Activated CD4-positive, alpha-beta memory T cell treated with anti-CD3 and anti-CD28 coated beads for 36 hours (primary cell): ENCODE measurements at regions not wholly inside any gene's neighbourhood (a gene's known extent, or its start where the extent isn't known, plus 50 kb on each side); places are given as distances from the start of the nearest gene placed in this dataset.

ENCODE experiments used
- CTCF ChIA-PET: fragments of 350-600 bp; sonication (Branson Sonifier 250); formaldehyde crosslinking; loops from one replicate; lab custom pipeline; 2021; ENCODE audit warnings: antibody characterized with exemption, inconsistent platforms; lab: Charles Lee
- POLR2A ChIA-PET: fragments of 350-600 bp; sonication (Branson Sonifier 250); formaldehyde crosslinking; loops from one replicate; lab custom pipeline; 2021; ENCODE audit warnings: antibody characterized with exemption; lab: Charles Lee
- DNase-seq: peaks from one replicate; pipeline ENCODE4 v3.0.0-alpha.2; 2020
- H3K27ac Mint-ChIP-seq: one replicate; pipeline ENCODE4 v1.8.0; 2021; ENCODE audit warnings: mixed read lengths
- H3K27me3 Mint-ChIP-seq: one replicate; pipeline ENCODE4 v1.8.0; 2021; ENCODE audit warnings: mixed read lengths
- H3K36me3 Mint-ChIP-seq: one replicate; pipeline ENCODE4 v1.8.0; 2021; ENCODE audit warnings: mixed read lengths
- H3K4me1 Mint-ChIP-seq: one replicate; pipeline ENCODE4 v1.8.0; 2021; ENCODE audit warnings: low read depth, mixed read lengths
- H3K4me3 Mint-ChIP-seq: one replicate; pipeline ENCODE4 v1.8.0; 2021; ENCODE audit warnings: mild to moderate bottlenecking, mixed read lengths
- H3K9me3 Mint-ChIP-seq: one replicate; pipeline ENCODE4 v1.8.0; 2021; ENCODE audit warnings: mixed read lengths
- intact Hi-C: fragments of 100-400 bp; cut with micrococcal nuclease; formaldehyde crosslinking; loops from one replicate; pipeline ENCODE4 v1.15.1; 2023

- POLR2A ChIA-PET: no interaction called here
- Mint-ChIP-seq H3K4me1 (no peaks in the 10 kb centered on the region), H3K36me3 (no peaks in the 10 kb centered on the region), H3K27ac (no peak overlapping the region), H3K9me3 (no peaks in the 10 kb centered on the region), H3K4me3 (no peak overlapping the region), H3K27me3 (peaks cover 22% of the 10 kb centered on the region)
- CTCF ChIA-PET: no interaction called here
- intact Hi-C loops: no loop called here
- no peak for DNase-seq
These were observed 50.3 kb upstream of the ITGA11 start for GRCh38 chr15:68482246-68482645.

GRCh38 chr15:68483165-68483564 is 51.2 kb upstream of the ITGA11 start:
- DNase-seq: no peak
- ChIA-PET CTCF (interaction anchor here (1.0 kb wide), 1 partner anchor 177 kb away, joined by 3 read pairs; no protein-coding TSS in a partner anchor), POLR2A (no interaction called here)
- H3K27ac Mint-ChIP-seq: no peak overlapping the region
- H3K27me3 Mint-ChIP-seq: peaks cover 21% of the 10 kb centered on the region
- intact Hi-C loops: no loop called here
- no peaks in the 10 kb centered on the region for H3K36me3 Mint-ChIP-seq
- no peaks in the 10 kb centered on the region for H3K9me3 Mint-ChIP-seq
- H3K4me1 Mint-ChIP-seq: no peaks in the 10 kb centered on the region
- H3K4me3 Mint-ChIP-seq: no peak overlapping the region

- ChIA-PET POLR2A (no interaction called here), CTCF (interaction anchor here (1.0 kb wide), 1 partner anchor 178 kb away, joined by 3 read pairs; no protein-coding TSS in a partner anchor)
- H3K9me3 Mint-ChIP-seq: no peaks in the 10 kb centered on the region
- H3K4me3 Mint-ChIP-seq: no peak overlapping the region
- intact Hi-C loops: no loop called here
- H3K36me3 Mint-ChIP-seq: no peaks in the 10 kb centered on the region
- H3K27ac Mint-ChIP-seq: no peak overlapping the region
- H3K4me1 Mint-ChIP-seq: no peaks in the 10 kb centered on the region
- H3K27me3 Mint-ChIP-seq: peaks cover 19% of the 10 kb centered on the region
- DNase-seq: no peak
These were observed 52.3 kb upstream of the ITGA11 start for GRCh38 chr15:68484220-68484619.

- POLR2A ChIA-PET: no interaction called here
- Mint-ChIP-seq H3K9me3 (no peaks in the 10 kb centered on the region), H3K4me3 (no peak overlapping the region), H3K27me3 (peaks cover 22% of the 10 kb centered on the region), H3K4me1 (no peaks in the 10 kb centered on the region), H3K27ac (no peak overlapping the region), H3K36me3 (no peaks in the 10 kb centered on the region)
- no peak for DNase-seq
- CTCF ChIA-PET: no interaction called here
- intact Hi-C loops: no loop called here
These were observed 52.9 kb upstream of the ITGA11 start for GRCh38 chr15:68484696-68485400.

DNA sequence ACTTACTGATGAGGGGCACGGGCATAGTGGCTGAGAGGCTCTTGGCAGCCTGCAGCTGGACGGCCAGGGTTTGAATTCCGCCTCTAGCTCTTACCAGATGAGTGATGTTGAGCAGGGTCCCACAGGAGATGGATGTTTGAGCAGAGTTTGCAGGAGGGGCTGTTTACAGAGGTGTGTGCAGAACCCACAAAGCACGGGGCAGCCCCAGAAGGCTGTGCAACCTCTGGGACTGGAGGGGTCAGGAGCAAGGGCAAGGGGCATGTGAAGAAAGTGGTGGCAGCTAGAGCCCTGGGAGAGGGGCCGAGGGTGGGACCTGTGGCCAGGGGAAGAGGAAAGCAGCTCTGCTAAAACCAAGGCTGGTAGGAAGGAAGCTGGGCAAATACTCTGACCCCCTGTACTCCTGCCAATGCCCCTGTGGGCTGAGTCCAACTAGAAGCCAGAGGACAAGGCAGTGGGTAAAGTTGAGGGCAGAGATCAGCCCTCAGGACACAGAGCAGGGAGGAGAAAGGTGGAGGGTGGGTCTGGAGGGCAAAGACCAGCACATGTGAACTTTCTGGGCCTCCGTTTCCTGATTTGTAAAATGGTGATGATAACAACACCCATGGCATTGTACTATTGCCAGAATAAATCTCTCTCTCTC is 53.9 kb upstream of the ITGA11 start:
- H3K4me1 Mint-ChIP-seq: no peaks in the 10 kb centered on the region
- no peaks in the 10 kb centered on the region for H3K36me3 Mint-ChIP-seq
- ChIA-PET CTCF (no interaction called here), POLR2A (no interaction called here)
- intact Hi-C loops: no loop called here
- H3K9me3 Mint-ChIP-seq: no peaks in the 10 kb centered on the region
- peaks cover 27% of the 10 kb centered on the region for H3K27me3 Mint-ChIP-seq
- H3K27ac Mint-ChIP-seq: no peak overlapping the region
- H3K4me3 Mint-ChIP-seq: no peak overlapping the region
- DNase-seq: no peak

DNA sequence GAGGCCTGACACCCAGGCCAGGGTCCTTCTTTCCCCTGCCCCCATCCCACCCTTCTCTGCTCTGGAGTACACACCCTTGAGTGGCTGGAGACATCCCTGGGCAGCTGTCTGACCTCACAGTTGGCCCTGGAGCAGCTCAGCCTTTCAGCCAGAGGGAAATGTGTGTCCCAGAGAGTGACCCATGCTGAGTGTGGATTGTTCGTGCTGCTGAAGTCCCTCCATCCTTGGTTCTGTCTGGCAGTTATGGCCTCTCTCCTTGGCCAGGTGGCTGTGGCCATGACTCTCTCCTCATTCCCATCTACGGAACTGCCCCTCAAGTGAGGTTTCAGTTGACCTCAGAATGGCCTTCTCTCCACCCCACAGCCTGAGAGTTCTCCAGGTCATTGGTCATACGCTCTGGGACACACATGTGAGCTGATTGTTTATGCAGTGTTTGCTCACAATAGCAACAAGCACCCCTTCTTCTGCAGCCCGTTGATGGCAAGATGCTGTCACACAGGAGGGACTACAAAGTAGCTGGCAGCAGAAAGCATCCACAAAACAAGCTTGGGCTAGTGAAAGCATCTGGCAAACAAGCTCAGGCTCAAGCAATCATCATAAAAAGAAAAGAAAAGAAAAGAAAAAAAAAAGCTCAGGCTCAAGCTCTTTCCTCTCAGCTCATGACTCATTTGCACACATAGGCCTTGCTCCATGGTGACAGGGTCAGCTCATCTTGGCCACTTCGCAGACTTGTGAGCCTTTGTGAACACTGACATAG is 55.3 kb upstream of the ITGA11 start:
- intact Hi-C loops: no loop called here
- H3K36me3 Mint-ChIP-seq: no peaks in the 10 kb centered on the region
- CTCF ChIA-PET: interaction anchor here (1.2 kb wide), 1 partner anchor 181 kb away, joined by 3 read pairs; no protein-coding TSS in a partner anchor

DNA sequence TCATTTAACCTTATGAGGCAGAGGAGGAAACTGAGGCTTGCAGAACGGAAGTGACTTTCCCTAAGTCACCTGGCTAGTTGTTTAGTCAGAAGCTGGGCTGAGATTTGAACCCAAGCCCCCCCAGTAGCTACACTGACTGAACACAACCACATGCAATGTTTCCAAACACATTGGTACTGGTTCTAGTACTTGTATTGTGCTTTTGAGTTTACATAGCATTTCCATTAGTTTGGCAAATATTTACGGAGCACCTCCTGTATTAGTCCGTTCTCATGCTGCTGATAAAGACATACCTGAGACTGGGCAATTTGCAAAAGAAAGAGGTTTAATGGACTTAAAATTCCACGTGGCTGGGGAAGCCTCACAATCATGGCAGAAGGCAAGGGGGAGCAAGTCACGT is 56.3 kb upstream of the ITGA11 start:
- CTCF ChIA-PET: no interaction called here
- intact Hi-C loops: no loop called here
- H3K4me3 Mint-ChIP-seq: no peak overlapping the region
- DNase-seq: no peak
- no peak overlapping the region for H3K27ac Mint-ChIP-seq
- no peaks in the 10 kb centered on the region for H3K9me3 Mint-ChIP-seq
- no peaks in the 10 kb centered on the region for H3K36me3 Mint-ChIP-seq
- no peaks in the 10 kb centered on the region for H3K4me1 Mint-ChIP-seq
- H3K27me3 Mint-ChIP-seq: peaks cover 31% of the 10 kb centered on the region
- POLR2A ChIA-PET: no interaction called here

More for the DNA sequence above, 55.3 kb upstream of the ITGA11 start:
- Mint-ChIP-seq H3K4me3 (no peak overlapping the region), H3K4me1 (no peaks in the 10 kb centered on the region), H3K27ac (no peak overlapping the region), H3K27me3 (peaks cover 30% of the 10 kb centered on the region), H3K9me3 (no peaks in the 10 kb centered on the region)
- POLR2A ChIA-PET: no interaction called here
- DNase-seq: no peak

- Mint-ChIP-seq H3K4me3 (no peak overlapping the region), H3K27ac (no peak overlapping the region), H3K9me3 (no peaks in the 10 kb centered on the region), H3K36me3 (no peaks in the 10 kb centered on the region), H3K27me3 (peaks cover 33% of the 10 kb centered on the region), H3K4me1 (no peaks in the 10 kb centered on the region)
- POLR2A ChIA-PET: no interaction called here
- CTCF ChIA-PET: no interaction called here
- DNase-seq: no peak
- intact Hi-C loops: no loop called here
These were observed 57.0 kb upstream of the ITGA11 start for GRCh38 chr15:68488966-68489365.

DNA sequence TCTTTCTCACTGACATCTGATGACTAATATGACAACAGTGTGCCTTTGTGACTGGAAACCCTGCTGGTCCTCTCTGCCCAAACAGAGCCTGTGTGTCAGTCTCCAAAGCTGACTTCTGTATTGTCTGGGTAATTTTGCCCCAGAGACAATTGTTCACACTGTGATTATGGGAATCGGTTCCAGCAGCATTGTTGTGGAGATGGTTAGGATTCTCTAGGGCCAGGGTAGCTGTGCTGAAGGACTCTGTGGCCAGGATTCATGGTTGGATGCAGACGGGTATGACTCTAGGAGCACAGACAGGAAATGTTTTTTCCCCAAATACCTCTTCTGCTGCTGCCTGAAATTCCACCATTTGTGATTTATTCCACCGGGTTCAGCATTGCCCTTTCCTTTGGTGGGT is 57.5 kb upstream of the ITGA11 start:
- ChIA-PET CTCF (no interaction called here), POLR2A (no interaction called here)
- H3K27me3 Mint-ChIP-seq: peaks cover 36% of the 10 kb centered on the region
- no peak overlapping the region for H3K4me3 Mint-ChIP-seq
- H3K4me1 Mint-ChIP-seq: no peaks in the 10 kb centered on the region
- H3K36me3 Mint-ChIP-seq: no peaks in the 10 kb centered on the region
- no peak for DNase-seq
- H3K27ac Mint-ChIP-seq: no peak overlapping the region
- H3K9me3 Mint-ChIP-seq: no peaks in the 10 kb centered on the region
- intact Hi-C loops: no loop called here

- peaks cover 36% of the 10 kb centered on the region for H3K27me3 Mint-ChIP-seq
- CTCF ChIA-PET: no interaction called here
- DNase-seq: no peak
- POLR2A ChIA-PET: no interaction called here
- intact Hi-C loops: no loop called here
- H3K4me1 Mint-ChIP-seq: no peaks in the 10 kb centered on the region
- no peaks in the 10 kb centered on the region for H3K9me3 Mint-ChIP-seq
- no peak overlapping the region for H3K27ac Mint-ChIP-seq
- no peak overlapping the region for H3K4me3 Mint-ChIP-seq
- H3K36me3 Mint-ChIP-seq: no peaks in the 10 kb centered on the region
These were observed 59.6 kb upstream of the ITGA11 start for GRCh38 chr15:68491415-68492106.

DNA sequence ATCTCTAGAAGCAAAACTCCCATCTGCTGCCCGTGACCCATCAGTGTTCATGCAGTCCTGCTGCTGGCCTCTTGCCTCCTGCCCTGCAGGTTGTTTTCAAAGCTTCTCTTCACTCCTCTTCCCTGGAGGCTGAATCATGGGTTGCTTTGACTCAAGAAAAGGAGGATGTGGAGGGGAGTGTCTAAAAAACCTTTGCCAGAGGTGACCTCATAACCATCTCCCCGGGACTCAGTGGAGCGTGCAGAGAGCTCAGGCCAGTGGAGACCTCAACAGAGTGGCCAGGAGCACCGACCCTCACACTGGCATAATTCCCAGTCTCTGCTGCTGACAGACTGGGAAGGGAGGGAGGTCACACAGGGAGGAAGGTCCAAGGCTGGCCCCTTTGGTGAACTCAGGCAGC is 60.9 kb upstream of the ITGA11 start:
- no peaks in the 10 kb centered on the region for H3K9me3 Mint-ChIP-seq
- no peaks in the 10 kb centered on the region for H3K4me1 Mint-ChIP-seq
- intact Hi-C loops: no loop called here
- no peak overlapping the region for H3K4me3 Mint-ChIP-seq
- CTCF ChIA-PET: no interaction called here
- POLR2A ChIA-PET: no interaction called here
- H3K36me3 Mint-ChIP-seq: no peaks in the 10 kb centered on the region
- no peak for DNase-seq
- peaks cover 33% of the 10 kb centered on the region for H3K27me3 Mint-ChIP-seq
- no peak overlapping the region for H3K27ac Mint-ChIP-seq

DNA sequence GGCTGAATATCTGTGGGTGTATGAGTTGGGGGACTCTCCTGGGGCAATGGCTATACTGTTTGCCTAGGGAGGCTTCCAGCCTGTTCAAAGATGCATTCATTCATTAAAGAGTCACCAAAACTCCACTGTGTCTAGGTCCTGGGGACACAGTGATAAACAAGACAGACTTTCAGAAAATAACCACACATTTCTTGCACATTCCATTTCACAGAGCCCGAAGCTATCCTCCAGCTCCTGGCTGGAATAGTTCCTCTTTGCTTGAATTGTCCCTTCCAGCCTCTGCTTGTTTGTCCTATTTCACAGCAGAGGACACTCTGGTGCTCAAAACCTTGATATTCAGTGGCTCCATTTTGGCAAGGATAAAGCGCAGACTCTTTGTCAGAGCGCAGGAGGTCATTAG is 61.7 kb upstream of the ITGA11 start:
- POLR2A ChIA-PET: no interaction called here
- intact Hi-C loops: no loop called here
- CTCF ChIA-PET: no interaction called here

More for the DNA sequence above, 61.7 kb upstream of the ITGA11 start:
- Mint-ChIP-seq H3K36me3 (no peaks in the 10 kb centered on the region), H3K9me3 (no peaks in the 10 kb centered on the region), H3K27me3 (peaks cover 30% of the 10 kb centered on the region), H3K27ac (no peak overlapping the region), H3K4me1 (no peaks in the 10 kb centered on the region), H3K4me3 (no peak overlapping the region)
- DNase-seq: no peak
